HG03025 (cell line): ENCODE measurements at regions not wholly inside any gene's neighbourhood (a gene's known extent, or its start where the extent isn't known, plus 50 kb on each side); places are given as distances from the start of the nearest gene placed in this dataset.
"Not testable (repeated sequence)": the region's sequence is repeated elsewhere in the genome, so short reads cannot be mapped to it uniquely, and the experiment has no call there.

ENCODE experiments used
- ATAC-seq: cut with Tn5 transposase; IDR thresholded peaks from one replicate; pipeline ENCODE4 v1.9.1; 2021; ENCODE audit warnings: mild to moderate bottlenecking, moderate library complexity; ENCODE audit not compliant: unreplicated experiment, low FRiP score

GRCh38 chr2:90253306-90253705, 1561.8 kb downstream of the RPIA start:
- not testable (repeated sequence) for ATAC-seq

- ATAC-seq, result not testable (repeated sequence)
These were observed 1575.4 kb downstream of the RPIA start for GRCh38 chr2:90266888-90267287.

GRCh38 chr2:90287751-90288150, 1596.3 kb downstream of the RPIA start:
- ATAC-seq, result not testable (repeated sequence)

GRCh38 chr2:90288396-90288795, 1596.9 kb downstream of the RPIA start:
- ATAC-seq, result not testable (repeated sequence)

- not testable (repeated sequence) for ATAC-seq
These were observed 1598.0 kb downstream of the RPIA start for GRCh38 chr2:90289291-90289980.

- not testable (repeated sequence) for ATAC-seq
These were observed 1599.2 kb downstream of the RPIA start for GRCh38 chr2:90290701-90291100.

- ATAC-seq, result not testable (repeated sequence)
These were observed 1599.9 kb downstream of the RPIA start for GRCh38 chr2:90291168-90291883.

GRCh38 chr2:90291934-90292333, 1600.5 kb downstream of the RPIA start:
- not testable (repeated sequence) for ATAC-seq

- not testable (repeated sequence) for ATAC-seq
These were observed 1601.0 kb downstream of the RPIA start for GRCh38 chr2:90292451-90292850.

- not testable (repeated sequence) for ATAC-seq
These were observed 1601.8 kb downstream of the RPIA start for GRCh38 chr2:90293224-90293623.

GRCh38 chr2:90293806-90294205, 1602.3 kb downstream of the RPIA start:
- ATAC-seq, result not testable (repeated sequence)

- not testable (repeated sequence) for ATAC-seq
These were observed 1603.7 kb downstream of the RPIA start for GRCh38 chr2:90295036-90295750.

- not testable (repeated sequence) for ATAC-seq
These were observed 1605.0 kb downstream of the RPIA start for GRCh38 chr2:90296484-90296777.

- not testable (repeated sequence) for ATAC-seq
These were observed 1606.2 kb downstream of the RPIA start for GRCh38 chr2:90297701-90298100.

GRCh38 chr2:90298126-90298755, 1606.8 kb downstream of the RPIA start:
- ATAC-seq, result not testable (repeated sequence)

- not testable (repeated sequence) for ATAC-seq
These were observed 1607.5 kb downstream of the RPIA start for GRCh38 chr2:90298983-90299382.

- not testable (repeated sequence) for ATAC-seq
These were observed 1631.5 kb downstream of the RPIA start for GRCh38 chr2:90322982-90323381.

- not testable (repeated sequence) for ATAC-seq
These were observed 1632.4 kb downstream of the RPIA start for GRCh38 chr2:90323612-90324558.

- ATAC-seq, result not testable (repeated sequence)
These were observed 1633.2 kb downstream of the RPIA start for GRCh38 chr2:90324672-90325071.
